Spinal cord (tissue), 9 donors: ENCODE measurements at regions not wholly inside any gene's neighbourhood (a gene's known extent, or its start where the extent isn't known, plus 50 kb on each side); places are given as distances from the start of the nearest gene placed in this dataset.
A peak's percentile ranks its signal among the peaks of the same experiment; 100 is the strongest.
"Not testable (repeated sequence)": the region's sequence is repeated elsewhere in the genome, so short reads cannot be mapped to it uniquely, and the experiment has no call there.

Experiments used
- DNase-seq, 6 donors: peaks; one replicate each; pipeline versions ENCODE4 v3.0.0 to v3.0.0-alpha.2; 2013 to 2015; ENCODE audit warnings: low spot score in 6 of 6, low read depth in 4 of 6
- H3K27ac ChIP-seq: one replicate; pipeline ENCODE4 v1.5.1; 2013; ENCODE audit warnings: low read depth, low read length, control low read depth
- H3K27me3 ChIP-seq: one replicate; pipeline ENCODE4 v1.6.1; 2013; ENCODE audit warnings: low read length; ENCODE audit not compliant: control insufficient read depth, insufficient read depth
- H3K36me3 ChIP-seq: one replicate; pipeline ENCODE4 v1.6.1; 2013; ENCODE audit warnings: low read length; ENCODE audit not compliant: control insufficient read depth, insufficient read depth
- H3K4me1 ChIP-seq: one replicate; pipeline ENCODE4 v1.6.1; 2013; ENCODE audit warnings: low read length; ENCODE audit not compliant: control insufficient read depth, insufficient read depth
- H3K4me3 ChIP-seq: one replicate; pipeline ENCODE4 v1.5.1; 2013; ENCODE audit warnings: low read depth, low read length, control low read depth
- H3K9me3 ChIP-seq: one replicate; pipeline ENCODE4 v1.6.1; 2013; ENCODE audit warnings: low read length; ENCODE audit not compliant: control insufficient read depth, insufficient read depth
- WGBS: methylation state at CpG from one replicate; pipeline ENCODE4 v1.1.5; 2013; ENCODE audit warnings: missing lambda C conversion rate; ENCODE audit not compliant: insufficient coverage; 5-methylcytosine and 5-hydroxymethylcytosine counted together
- donor health status: healthy.

DNA sequence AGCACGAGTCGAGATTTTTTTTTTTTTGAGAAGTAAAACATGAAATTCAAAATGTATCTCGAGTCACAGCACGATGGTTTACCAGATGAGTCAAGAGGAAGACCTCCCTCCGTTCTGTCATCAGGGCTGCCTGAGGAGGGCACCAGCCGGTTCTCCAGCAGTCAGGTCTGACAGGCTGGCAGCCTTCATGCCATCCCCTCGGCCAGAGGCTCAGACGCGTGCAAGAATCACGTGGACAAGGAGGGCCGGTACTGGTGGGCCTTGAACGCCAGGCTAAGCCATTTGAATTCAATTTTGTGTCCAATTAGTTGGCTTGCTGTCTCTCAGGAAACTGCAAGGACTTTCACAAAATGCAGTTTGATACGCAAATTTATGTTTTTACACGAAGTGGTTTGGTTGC lies 1412.2 kb downstream of the BRD1 start:
- H3K27ac ChIP-seq = no peak overlapping the region
- no peaks in the 10 kb centered on the region for H3K36me3 ChIP-seq
- no peaks in the 10 kb centered on the region for H3K27me3 ChIP-seq
- no peak overlapping the region for H3K4me3 ChIP-seq
- DNase-seq = peak in 1 of 6 donors; percentile 10
- no peaks in the 10 kb centered on the region for H3K9me3 ChIP-seq
- WGBS = 82% methylated on average over 9 of the region's 14 CpGs
- peaks cover 6% of the 10 kb centered on the region for H3K4me1 ChIP-seq

DNA sequence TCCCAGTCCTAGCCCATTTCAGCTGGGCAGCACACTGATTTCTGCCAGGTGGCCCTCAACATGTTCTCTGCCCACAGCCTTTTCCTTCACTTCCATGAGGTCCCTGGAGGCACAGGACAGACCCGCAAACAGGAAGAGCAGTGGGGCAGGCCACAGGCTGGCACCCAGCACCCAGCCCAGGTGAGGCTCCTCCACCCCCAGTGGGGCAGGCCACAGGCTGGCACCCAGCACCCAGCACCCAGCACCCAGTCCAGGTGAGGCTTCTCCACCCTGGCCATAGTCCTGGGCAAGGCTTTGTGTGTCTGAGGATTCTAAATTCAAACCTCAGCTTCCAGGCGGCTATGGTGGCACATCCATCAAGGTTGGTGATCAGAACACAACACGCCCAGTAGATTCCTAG lies 1413.0 kb downstream of the BRD1 start:
- 73% methylated on average over 3 of the region's 3 CpGs for WGBS

DNA sequence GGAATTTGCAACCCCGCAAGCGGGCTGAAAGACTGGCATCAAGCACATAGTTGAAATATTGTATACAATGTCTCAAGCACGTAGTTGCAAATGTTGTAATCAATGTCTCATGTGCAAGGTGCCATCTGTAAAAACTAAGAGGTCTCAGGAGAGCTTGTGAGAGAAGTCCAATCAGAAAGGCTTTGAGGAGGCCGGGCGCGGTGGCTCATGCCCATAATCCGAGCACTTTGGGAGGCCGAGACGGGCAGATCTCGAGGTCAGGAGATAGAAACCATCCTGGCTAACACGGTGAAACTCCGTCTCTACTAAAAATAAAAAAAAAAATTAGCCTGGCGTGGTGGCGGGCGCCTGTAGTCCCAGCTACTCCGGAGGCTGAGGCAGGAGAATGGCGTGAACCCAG lies 1414.7 kb downstream of the BRD1 start:
- not testable (repeated sequence) for H3K9me3 ChIP-seq, DNase-seq, H3K4me1 ChIP-seq, H3K27me3 ChIP-seq, H3K4me3 ChIP-seq, H3K27ac ChIP-seq, H3K36me3 ChIP-seq
- WGBS = 92% methylated on average over 2 of the region's 17 CpGs

More for the DNA sequence above, 1413.0 kb downstream of the BRD1 start:
- Histone ChIP-seq H3K27ac (no peak overlapping the region), H3K4me3 (no peak overlapping the region), H3K27me3 (no peaks in the 10 kb centered on the region), H3K4me1 (peaks cover 6% of the 10 kb centered on the region), H3K36me3 (no peaks in the 10 kb centered on the region), H3K9me3 (no peaks in the 10 kb centered on the region)
- no peak for DNase-seq

DNA sequence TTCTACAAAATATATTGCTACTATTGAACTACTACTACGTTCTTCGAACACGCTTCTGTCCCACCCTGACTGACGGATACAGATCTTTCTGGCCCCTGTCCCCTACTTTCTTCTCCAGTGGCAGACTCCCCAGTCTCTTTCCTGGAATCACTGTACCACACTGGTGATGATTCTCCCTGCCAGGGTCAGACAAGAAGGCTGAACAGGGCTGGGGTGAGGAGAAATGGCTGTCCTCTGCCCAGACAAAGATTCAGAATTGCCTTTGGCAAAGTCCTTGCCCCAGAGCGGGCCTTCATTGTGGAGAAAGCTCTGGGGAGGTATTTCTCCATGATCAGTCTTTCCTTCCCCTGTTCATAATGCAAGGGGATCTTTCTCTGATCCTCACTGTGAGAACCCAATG lies 1417.1 kb downstream of the BRD1 start:
- WGBS = no CpG with 5 or more reads among the region's 5 CpGs
- DNase-seq = no peak

DNA sequence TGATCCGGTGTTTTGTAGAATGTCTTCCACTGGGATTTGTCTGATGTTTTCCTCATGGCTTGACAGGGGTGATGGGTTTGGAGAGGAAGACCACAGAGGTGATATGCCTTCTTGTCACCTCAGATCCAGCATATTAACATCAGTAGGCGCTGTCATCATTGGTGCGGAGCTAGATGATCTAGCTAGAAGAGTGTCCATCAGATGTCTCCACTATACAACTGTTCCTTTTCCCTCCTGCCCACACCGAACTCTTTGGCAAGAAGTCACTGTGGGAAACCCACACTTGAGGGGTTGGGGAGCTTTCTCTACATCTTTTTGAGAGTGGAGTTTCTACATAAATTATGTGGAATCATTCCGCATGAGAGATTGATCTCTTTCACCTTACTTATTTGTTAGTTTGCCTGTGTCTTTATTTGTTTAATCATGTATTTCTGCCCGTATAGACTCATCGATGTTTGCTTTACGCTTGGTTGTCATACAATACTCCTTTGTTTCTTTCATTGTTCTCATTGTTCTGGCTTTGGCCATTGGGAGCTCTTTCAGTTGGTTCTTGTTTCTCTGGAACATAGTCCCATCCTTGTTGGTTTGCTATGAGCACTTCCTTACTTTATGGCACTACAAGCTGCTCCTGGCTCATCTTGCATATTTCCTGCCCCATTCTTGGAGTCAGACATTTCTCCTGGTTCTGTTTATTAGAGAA lies 1420.3 kb downstream of the BRD1 start:
- peaks cover 2% of the 10 kb centered on the region for H3K9me3 ChIP-seq
- no peaks in the 10 kb centered on the region for H3K4me1 ChIP-seq
- DNase-seq = no peak
- no peak overlapping the region for H3K4me3 ChIP-seq
- H3K27me3 ChIP-seq = no peaks in the 10 kb centered on the region
- WGBS = no CpG with 5 or more reads among the region's 8 CpGs
- H3K27ac ChIP-seq = no peak overlapping the region
- no peaks in the 10 kb centered on the region for H3K36me3 ChIP-seq

More for the DNA sequence above, 1417.1 kb downstream of the BRD1 start:
- Histone ChIP-seq H3K36me3 (no peaks in the 10 kb centered on the region), H3K4me3 (no peak overlapping the region), H3K4me1 (no peaks in the 10 kb centered on the region), H3K27me3 (no peaks in the 10 kb centered on the region), H3K27ac (no peak overlapping the region), H3K9me3 (peaks cover 2% of the 10 kb centered on the region)

DNA sequence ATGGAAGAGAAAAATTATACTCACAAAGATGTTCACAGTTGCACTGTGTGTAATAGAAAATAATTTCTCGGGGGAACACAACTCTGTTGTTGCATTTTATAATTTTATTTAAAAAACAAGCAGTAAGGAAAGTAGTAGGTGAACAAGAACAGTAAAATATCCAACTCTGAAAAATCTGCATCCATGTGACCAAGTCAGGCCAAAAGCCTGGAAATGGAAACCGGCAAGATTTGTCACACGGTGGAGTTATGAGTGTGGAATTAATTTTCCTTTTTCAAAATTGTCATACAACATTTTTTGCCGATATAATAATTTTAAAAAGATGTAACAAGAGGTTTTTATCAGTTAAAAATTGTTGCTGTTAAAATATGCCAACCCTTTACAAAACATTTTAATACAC lies 1421.5 kb downstream of the BRD1 start:
- Histone ChIP-seq H3K27me3 (no peaks in the 10 kb centered on the region), H3K9me3 (peaks cover 2% of the 10 kb centered on the region), H3K36me3 (no peaks in the 10 kb centered on the region), H3K4me3 (no peak overlapping the region), H3K27ac (no peak overlapping the region), H3K4me1 (no peaks in the 10 kb centered on the region)
- WGBS = no CpG with 5 or more reads among the region's 4 CpGs
- no peak for DNase-seq

DNA sequence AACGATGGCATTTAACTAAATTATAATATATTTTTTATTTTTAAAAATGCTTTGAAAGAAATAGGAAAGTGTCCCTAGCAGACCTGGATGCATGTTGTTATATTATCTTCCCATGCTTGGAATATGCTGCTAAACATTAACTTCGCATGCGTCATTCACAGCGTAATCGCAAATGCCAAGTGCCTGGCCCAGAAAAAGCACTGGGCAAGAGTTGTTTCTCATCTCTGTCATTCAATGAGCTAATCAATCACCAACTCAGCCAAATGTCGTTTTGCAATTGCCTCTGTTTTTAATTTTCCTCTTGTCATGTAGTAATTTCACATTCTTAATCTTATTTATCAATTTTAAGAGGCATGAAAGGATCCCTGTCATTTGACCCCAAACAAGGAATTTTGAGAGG lies 1421.9 kb downstream of the BRD1 start:
- 94% methylated on average over 4 of the region's 6 CpGs for WGBS
- DNase-seq = no peak
- no peaks in the 10 kb centered on the region for H3K36me3 ChIP-seq
- H3K27ac ChIP-seq = no peak overlapping the region
- no peaks in the 10 kb centered on the region for H3K27me3 ChIP-seq
- no peaks in the 10 kb centered on the region for H3K4me1 ChIP-seq
- H3K9me3 ChIP-seq = peaks cover 2% of the 10 kb centered on the region
- no peak overlapping the region for H3K4me3 ChIP-seq

DNA sequence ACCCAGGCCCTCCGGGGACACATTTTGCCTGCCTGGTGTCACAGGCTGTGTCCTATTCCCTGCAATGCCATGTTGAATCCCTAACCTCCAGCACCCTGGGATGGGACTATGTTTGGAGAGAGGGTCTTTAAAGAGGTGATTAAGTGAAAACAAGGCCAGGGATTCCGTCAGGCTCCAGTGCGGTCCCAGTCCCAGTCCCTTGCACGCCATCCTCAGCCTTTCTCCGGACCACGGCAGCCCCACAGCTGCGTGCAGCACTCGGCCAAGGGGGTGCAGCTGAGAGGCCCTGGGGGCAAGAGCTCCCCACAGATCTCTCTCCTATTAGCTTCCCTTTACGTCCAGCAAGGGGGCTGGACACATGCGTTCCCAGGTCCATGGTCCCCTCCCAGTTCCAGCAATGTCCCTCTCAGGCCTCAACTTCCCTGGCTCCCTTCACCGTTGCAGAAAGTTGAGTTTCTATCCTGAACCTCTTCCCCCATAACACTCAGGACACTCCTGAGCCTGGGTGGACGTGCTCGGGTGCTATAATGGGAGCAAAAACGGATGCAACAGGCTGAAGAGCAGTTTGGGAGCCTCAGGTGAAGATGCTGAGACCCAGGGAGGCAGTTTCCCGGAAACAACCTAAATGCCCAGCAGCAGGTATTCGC lies 1422.7 kb downstream of the BRD1 start:
- no peaks in the 10 kb centered on the region for H3K27me3 ChIP-seq
- H3K36me3 ChIP-seq = no peaks in the 10 kb centered on the region
- no peak overlapping the region for H3K4me3 ChIP-seq
- H3K4me1 ChIP-seq = no peaks in the 10 kb centered on the region
- H3K9me3 ChIP-seq = peaks cover 2% of the 10 kb centered on the region
- no peak for DNase-seq
- WGBS = 75% methylated on average over 14 of the region's 16 CpGs
- no peak overlapping the region for H3K27ac ChIP-seq

DNA sequence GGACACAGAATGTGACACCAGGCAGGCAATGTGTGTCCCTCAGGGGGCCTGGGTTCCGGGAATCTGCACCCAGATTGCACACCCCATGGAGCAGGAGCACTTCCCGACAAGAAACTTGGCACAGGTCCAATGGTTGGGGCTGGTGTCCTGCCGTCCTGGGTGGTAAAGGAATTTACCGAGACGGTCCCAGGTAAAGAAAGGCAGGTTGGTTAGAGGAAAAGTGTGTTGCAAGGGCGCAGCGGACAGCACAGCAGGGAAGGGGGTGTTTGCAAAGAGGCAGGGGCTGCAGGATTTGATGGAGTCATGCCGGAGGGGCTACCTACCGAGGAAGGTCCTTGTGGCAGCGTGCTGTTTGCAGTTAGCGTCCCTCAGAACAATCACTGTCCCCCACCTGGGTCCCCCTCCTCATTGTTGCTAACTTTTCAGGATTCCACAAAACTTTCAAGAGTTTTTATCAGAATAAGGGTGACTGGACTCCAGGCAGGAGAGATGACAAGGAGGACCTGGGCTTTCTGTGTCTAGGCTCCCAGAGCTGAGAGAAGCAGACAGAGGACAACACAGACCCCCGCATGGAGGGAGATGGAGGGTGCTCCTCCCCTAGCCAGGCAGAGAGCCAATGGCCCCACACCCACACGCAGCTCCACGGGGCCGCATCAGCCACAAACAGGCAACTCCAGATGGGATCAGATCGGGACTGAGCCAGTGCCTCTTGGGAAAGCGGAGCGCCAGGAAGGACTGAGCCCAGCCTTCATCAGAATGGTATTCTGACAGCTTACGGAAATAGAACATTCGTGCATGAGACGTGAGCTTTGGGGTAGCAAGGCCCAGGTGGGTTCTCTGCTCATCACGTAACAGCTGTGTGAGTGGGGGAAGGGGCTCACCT lies 1423.9 kb downstream of the BRD1 start:
- no peaks in the 10 kb centered on the region for H3K36me3 ChIP-seq
- peak in 2 of 6 donors; percentile 9 to 67 for DNase-seq
- peaks cover 2% of the 10 kb centered on the region for H3K9me3 ChIP-seq
- WGBS = 72% methylated on average over 19 of the region's 22 CpGs
- no peaks in the 10 kb centered on the region for H3K27me3 ChIP-seq
- H3K27ac ChIP-seq = no peak overlapping the region
- no peak overlapping the region for H3K4me3 ChIP-seq
- H3K4me1 ChIP-seq = no peaks in the 10 kb centered on the region
